ENCODE measurements at regions not wholly inside any gene's neighbourhood (a gene's known extent, or its start where the extent isn't known, plus 50 kb on each side); places are given as distances from the start of the nearest gene placed in this dataset.

- Histone ChIP-seq H3K4me2 (ENCODE audit: low read length) (no peak overlapping the region), H3K4me3 (ENCODE audit: low read depth, low read length, poor library complexity, severe bottlenecking) (no peak overlapping the region), H2AFZ (ENCODE audit: low read length) (no peak overlapping the region), H3K27ac (ENCODE audit: low read depth, low read length, poor library complexity, severe bottlenecking) (no peak overlapping the region), H3K36me3 (ENCODE audit: insufficient read depth, low read length) (no peaks in the 10 kb centered on the region; the same call in 1 of the 2 replicates), H3K4me1 (ENCODE audit: insufficient read depth, low read length, poor library complexity, severe bottlenecking) (peaks cover 9% of the 10 kb centered on the region), H3K9me2 (ENCODE audit: insufficient read depth, low read length) (no peaks in the 10 kb centered on the region), H3K9me3 (ENCODE audit: low read length) (no peaks in the 10 kb centered on the region), H4K20me1 (ENCODE audit: insufficient read depth, low read length) (no peaks in the 10 kb centered on the region), H3K79me2 (ENCODE audit: insufficient read depth, low read depth, low read length) (no peaks in the 10 kb centered on the region)
- no TSS peak for BruUV-seq (replicated peaks)
- no peak for TF ChIP-seq EZH2phosphoT487 (IDR thresholded peaks at IDR 0.05; ENCODE audit: borderline replicate concordance, low read depth, low read length)
- TF ChIP-seq CTCF (conservative IDR thresholded peaks at IDR 0.05; ENCODE audit: low read length): no peak
- intact Hi-C loops (cut with micrococcal nuclease; ENCODE audit: unreplicated experiment): no loop called here
- ChIA-PET CTCF (ENCODE audit: unreplicated experiment) (no interaction called here), POLR2A (no interaction called here)
- no peak for DNase-seq (ENCODE audit: low spot score)
These were observed 453.9 kb downstream of the COG6 start for GRCh38 chr13:40109351-40109844.

GRCh38 chr13:40113643-40114304 is 458.3 kb downstream of the COG6 start:
- Histone ChIP-seq H3K79me2 (ENCODE audit: insufficient read depth, low read depth, low read length) (no peaks in the 10 kb centered on the region), H3K4me2 (ENCODE audit: low read length) (no peak overlapping the region; the same call in 1 of the 2 replicates), H3K9me3 (ENCODE audit: low read length) (peaks cover under 1% of the 10 kb centered on the region; the same call in 1 of the 2 replicates), H3K4me3 (ENCODE audit: low read depth, low read length, poor library complexity, severe bottlenecking) (no peak overlapping the region), H3K27ac (ENCODE audit: low read depth, low read length, poor library complexity, severe bottlenecking) (no peak overlapping the region), H4K20me1 (ENCODE audit: insufficient read depth, low read length) (no peaks in the 10 kb centered on the region), H3K4me1 (ENCODE audit: insufficient read depth, low read length, poor library complexity, severe bottlenecking) (peaks cover 9% of the 10 kb centered on the region), H3K36me3 (ENCODE audit: insufficient read depth, low read length) (no peaks in the 10 kb centered on the region; the same call in 1 of the 2 replicates), H3K9me2 (ENCODE audit: insufficient read depth, low read length) (no peaks in the 10 kb centered on the region), H2AFZ (ENCODE audit: low read length) (no peak overlapping the region)
- ChIA-PET POLR2A (interaction anchor here (0.6 to 1.5 kb wide), 4 partner anchors 11 to 85 kb away, joined by 3 to 10 read pairs (median 4); no protein-coding TSS in a partner anchor), CTCF (ENCODE audit: unreplicated experiment) (interaction anchor here (1.0 kb wide), 1 partner anchor 11 kb away, joined by 4 read pairs; no protein-coding TSS in a partner anchor)
- intact Hi-C loops (cut with micrococcal nuclease; ENCODE audit: unreplicated experiment): no loop called here
- TF ChIP-seq CTCF (conservative IDR thresholded peaks at IDR 0.05; ENCODE audit: low read length) (no peak), EZH2phosphoT487 (IDR thresholded peaks at IDR 0.05; ENCODE audit: borderline replicate concordance, low read depth, low read length) (no peak)
- BruUV-seq (replicated peaks): no TSS peak
- DNase-seq (ENCODE audit: low spot score): peak; percentile 44
